ENCODE measurements at regions not wholly inside any gene's neighbourhood (a gene's known extent, or its start where the extent isn't known, plus 50 kb on each side); places are given as distances from the start of the nearest gene placed in this dataset.

DNA sequence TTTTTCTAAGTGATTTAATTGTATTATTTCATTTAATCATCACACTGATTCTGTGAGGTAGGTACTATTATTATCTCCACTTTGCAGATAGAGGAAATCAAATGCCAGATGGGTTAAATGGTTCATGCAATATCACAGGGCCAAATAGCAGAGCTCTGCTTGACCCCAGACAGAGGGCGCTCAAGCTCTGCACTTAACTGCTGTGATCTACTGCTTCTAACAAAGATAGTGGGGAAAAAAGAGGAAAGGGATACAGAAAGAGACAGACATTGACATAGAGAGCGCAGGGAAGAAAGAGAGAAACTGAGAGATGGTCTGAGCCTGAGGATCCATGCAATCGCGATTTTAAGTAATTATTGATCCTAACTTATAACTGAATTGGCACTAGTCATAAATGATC lies 279.1 kb upstream of the THRB start (continued):
- TF ChIP-seq, protein P1, sequence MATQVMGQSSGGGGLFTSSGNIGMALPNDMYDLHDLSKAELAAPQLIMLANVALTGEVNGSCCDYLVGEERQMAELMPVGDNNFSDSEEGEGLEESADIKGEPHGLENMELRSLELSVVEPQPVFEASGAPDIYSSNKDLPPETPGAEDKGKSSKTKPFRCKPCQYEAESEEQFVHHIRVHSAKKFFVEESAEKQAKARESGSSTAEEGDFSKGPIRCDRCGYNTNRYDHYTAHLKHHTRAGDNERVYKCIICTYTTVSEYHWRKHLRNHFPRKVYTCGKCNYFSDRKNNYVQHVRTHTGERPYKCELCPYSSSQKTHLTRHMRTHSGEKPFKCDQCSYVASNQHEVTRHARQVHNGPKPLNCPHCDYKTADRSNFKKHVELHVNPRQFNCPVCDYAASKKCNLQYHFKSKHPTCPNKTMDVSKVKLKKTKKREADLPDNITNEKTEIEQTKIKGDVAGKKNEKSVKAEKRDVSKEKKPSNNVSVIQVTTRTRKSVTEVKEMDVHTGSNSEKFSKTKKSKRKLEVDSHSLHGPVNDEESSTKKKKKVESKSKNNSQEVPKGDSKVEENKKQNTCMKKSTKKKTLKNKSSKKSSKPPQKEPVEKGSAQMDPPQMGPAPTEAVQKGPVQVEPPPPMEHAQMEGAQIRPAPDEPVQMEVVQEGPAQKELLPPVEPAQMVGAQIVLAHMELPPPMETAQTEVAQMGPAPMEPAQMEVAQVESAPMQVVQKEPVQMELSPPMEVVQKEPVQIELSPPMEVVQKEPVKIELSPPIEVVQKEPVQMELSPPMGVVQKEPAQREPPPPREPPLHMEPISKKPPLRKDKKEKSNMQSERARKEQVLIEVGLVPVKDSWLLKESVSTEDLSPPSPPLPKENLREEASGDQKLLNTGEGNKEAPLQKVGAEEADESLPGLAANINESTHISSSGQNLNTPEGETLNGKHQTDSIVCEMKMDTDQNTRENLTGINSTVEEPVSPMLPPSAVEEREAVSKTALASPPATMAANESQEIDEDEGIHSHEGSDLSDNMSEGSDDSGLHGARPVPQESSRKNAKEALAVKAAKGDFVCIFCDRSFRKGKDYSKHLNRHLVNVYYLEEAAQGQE (IDR thresholded peaks at IDR 0.05; ENCODE audit: borderline replicate concordance) = peak; percentile 47; the same call in 1 of the 2 replicates
- TF ChIP-seq, protein P1 (CRISPR knock-in tag; IDR thresholded peaks at IDR 0.05; ENCODE audit: low read depth) = no peak
- no peak for TF ChIP-seq PRMT5 (CRISPR knock-in tag; IDR thresholded peaks at IDR 0.05)
- TF ChIP-seq, protein P2, sequence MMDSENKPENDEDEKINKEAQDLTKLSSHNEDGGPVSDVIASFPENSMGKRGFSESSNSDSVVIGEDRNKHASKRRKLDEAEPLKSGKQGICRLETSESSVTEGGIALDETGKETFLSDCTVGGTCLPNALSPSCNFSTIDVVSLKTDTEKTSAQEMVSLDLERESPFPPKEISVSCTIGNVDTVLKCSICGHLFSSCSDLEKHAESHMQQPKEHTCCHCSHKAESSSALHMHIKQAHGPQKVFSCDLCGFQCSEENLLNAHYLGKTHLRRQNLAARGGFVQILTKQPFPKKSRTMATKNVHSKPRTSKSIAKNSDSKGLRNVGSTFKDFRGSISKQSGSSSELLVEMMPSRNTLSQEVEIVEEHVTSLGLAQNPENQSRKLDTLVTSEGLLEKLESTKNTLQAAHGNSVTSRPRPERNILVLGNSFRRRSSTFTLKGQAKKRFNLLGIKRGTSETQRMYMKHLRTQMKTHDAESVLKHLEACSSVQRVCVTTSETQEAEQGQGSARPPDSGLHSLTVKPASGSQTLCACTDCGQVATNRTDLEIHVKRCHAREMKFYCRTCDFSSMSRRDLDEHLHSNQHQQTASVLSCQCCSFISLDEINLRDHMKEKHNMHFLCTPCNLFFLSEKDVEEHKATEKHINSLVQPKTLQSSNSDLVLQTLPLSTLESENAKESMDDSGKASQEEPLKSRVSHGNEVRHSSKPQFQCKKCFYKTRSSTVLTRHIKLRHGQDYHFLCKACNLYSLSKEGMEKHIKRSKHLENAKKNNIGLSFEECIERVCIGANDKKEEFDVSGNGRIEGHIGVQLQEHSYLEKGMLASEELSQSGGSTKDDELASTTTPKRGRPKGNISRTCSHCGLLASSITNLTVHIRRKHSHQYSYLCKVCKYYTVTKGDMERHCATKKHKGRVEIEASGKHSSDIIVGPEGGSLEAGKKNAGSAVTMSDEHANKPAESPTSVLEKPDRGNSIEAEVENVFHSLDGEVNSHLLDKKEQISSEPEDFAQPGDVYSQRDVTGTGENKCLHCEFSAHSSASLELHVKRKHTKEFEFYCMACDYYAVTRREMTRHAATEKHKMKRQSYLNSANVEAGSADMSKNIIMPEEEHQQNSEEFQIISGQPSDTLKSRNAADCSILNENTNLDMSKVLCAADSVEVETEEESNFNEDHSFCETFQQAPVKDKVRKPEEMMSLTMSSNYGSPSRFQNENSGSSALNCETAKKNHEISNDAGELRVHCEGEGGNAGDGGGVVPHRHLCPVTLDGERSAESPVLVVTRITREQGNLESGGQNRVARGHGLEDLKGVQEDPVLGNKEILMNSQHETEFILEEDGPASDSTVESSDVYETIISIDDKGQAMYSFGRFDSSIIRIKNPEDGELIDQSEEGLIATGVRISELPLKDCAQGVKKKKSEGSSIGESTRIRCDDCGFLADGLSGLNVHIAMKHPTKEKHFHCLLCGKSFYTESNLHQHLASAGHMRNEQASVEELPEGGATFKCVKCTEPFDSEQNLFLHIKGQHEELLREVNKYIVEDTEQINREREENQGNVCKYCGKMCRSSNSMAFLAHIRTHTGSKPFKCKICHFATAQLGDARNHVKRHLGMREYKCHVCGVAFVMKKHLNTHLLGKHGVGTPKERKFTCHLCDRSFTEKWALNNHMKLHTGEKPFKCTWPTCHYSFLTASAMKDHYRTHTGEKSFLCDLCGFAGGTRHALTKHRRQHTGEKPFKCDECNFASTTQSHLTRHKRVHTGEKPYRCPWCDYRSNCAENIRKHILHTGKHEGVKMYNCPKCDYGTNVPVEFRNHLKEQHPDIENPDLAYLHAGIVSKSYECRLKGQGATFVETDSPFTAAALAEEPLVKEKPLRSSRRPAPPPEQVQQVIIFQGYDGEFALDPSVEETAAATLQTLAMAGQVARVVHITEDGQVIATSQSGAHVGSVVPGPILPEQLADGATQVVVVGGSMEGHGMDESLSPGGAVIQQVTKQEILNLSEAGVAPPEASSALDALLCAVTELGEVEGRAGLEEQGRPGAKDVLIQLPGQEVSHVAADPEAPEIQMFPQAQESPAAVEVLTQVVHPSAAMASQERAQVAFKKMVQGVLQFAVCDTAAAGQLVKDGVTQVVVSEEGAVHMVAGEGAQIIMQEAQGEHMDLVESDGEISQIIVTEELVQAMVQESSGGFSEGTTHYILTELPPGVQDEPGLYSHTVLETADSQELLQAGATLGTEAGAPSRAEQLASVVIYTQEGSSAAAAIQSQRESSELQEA (IDR thresholded peaks at IDR 0.05; ENCODE audit: low read depth) = no peak
- TF ChIP-seq, protein P3, sequence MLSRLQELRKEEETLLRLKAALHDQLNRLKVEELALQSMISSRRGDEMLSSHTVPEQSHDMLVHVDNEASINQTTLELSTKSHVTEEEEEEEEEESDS (CRISPR knock-in tag; IDR thresholded peaks at IDR 0.05) = no peak
- no peak for TF ChIP-seq TSC22D4 (tag; IDR thresholded peaks at IDR 0.05)
- TF ChIP-seq, protein P4, sequence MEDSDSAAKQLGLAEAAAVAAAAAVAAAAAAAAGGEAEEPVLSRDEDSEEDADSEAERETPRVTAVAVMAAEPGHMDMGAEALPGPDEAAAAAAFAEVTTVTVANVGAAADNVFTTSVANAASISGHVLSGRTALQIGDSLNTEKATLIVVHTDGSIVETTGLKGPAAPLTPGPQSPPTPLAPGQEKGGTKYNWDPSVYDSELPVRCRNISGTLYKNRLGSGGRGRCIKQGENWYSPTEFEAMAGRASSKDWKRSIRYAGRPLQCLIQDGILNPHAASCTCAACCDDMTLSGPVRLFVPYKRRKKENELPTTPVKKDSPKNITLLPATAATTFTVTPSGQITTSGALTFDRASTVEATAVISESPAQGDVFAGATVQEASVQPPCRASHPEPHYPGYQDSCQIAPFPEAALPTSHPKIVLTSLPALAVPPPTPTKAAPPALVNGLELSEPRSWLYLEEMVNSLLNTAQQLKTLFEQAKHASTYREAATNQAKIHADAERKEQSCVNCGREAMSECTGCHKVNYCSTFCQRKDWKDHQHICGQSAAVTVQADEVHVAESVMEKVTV (CRISPR knock-in tag; IDR thresholded peaks at IDR 0.05) = 0 out of 2 replicates have a peak, but pooled peaks have one; percentile 24
- TF ChIP-seq CREM (IDR thresholded peaks at IDR 0.05; ENCODE audit: low read depth) = no peak
- peak; percentile 55 to 72 for TF ChIP-seq RAD21 (CRISPR knock-in tag; conservative IDR thresholded peaks at IDR 0.05 in 1 of 2, IDR thresholded peaks at IDR 0.05 in 1 of 2)
- TF ChIP-seq POLR3A (IDR thresholded peaks at IDR 0.05; ENCODE audit: borderline replicate concordance, extremely low read depth, insufficient read depth, insufficient read length) = no peak

Measured in K562 (cell line).